Type B pancreatic cell (in vitro differentiated cells): ENCODE measurements at regions not wholly inside any gene's neighbourhood (a gene's known extent, or its start where the extent isn't known, plus 50 kb on each side); places are given as distances from the start of the nearest gene placed in this dataset.

Source experiments
- DNase-seq: peaks from one replicate; pipeline ENCODE4 v3.0.0; 2021; ENCODE audit warnings: mixed read lengths; ENCODE audit not compliant: unreplicated experiment; ENCODE audit errors: extremely low spot score
- H3K27ac Mint-ChIP-seq: 2 replicates; pipeline ENCODE4 v1.8.0; 2021; ENCODE audit warnings: mild to moderate bottlenecking, mixed read lengths
- H3K27me3 Mint-ChIP-seq: 2 replicates; pipeline ENCODE4 v1.8.0; 2021; ENCODE audit warnings: mixed read lengths
- H3K36me3 Mint-ChIP-seq: 2 replicates; pipeline ENCODE4 v1.8.0; 2021; ENCODE audit warnings: mixed read lengths
- H3K4me1 Mint-ChIP-seq: one replicate; pipeline ENCODE4 v1.8.0; 2021; ENCODE audit warnings: mixed read lengths; ENCODE audit not compliant: unreplicated experiment
- H3K4me3 Mint-ChIP-seq: 2 replicates; pipeline ENCODE4 v1.8.0; 2021; ENCODE audit warnings: mild to moderate bottlenecking, mixed read lengths
- H3K9me3 Mint-ChIP-seq: 2 replicates; pipeline ENCODE4 v1.8.0; 2021; ENCODE audit warnings: mixed read lengths
- CTCF ChIP-seq: fragments of 200-600 bp; sonication (generic); conservative IDR thresholded peaks from 2 replicates; pipeline ENCODE4 v1.5.0; 2021; ENCODE audit warnings: antibody characterized with exemption, mild to moderate bottlenecking

GRCh38 chr4:171042989-171043524, 770.1 kb upstream of the GALNTL6 start:
- Mint-ChIP-seq H3K4me3 (no peak overlapping the region), H3K9me3 (no peaks in the 10 kb centered on the region), H3K4me1 (no peaks in the 10 kb centered on the region), H3K36me3 (no peaks in the 10 kb centered on the region), H3K27me3 (no peaks in the 10 kb centered on the region), H3K27ac (no peak overlapping the region)
- no peak for TF ChIP-seq CTCF
- peak; percentile 69 for DNase-seq

DNA sequence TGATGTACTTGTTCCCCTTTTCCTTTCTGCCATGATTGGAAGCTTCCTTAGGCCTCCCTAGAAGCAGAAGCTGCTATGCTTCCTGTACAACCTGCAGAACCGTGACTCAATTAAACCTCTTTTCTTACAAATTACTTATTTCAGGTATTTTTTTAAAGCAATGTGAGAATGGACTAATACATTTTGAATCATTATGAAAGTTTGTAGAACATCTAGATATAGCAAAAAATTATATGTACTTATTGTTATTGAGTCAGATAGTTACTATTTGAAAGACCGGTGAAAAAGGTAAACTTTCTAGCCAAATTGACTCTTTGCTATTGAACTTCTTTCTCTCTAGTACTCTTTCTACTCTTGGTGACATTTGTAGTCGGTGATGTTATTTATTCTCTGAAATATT, 777.3 kb upstream of the GALNTL6 start:
- TF ChIP-seq CTCF: no peak
- DNase-seq: no peak
- Mint-ChIP-seq H3K4me1 (no peaks in the 10 kb centered on the region), H3K27ac (no peak overlapping the region), H3K4me3 (no peak overlapping the region), H3K9me3 (no peaks in the 10 kb centered on the region), H3K36me3 (no peaks in the 10 kb centered on the region), H3K27me3 (no peaks in the 10 kb centered on the region)

DNA sequence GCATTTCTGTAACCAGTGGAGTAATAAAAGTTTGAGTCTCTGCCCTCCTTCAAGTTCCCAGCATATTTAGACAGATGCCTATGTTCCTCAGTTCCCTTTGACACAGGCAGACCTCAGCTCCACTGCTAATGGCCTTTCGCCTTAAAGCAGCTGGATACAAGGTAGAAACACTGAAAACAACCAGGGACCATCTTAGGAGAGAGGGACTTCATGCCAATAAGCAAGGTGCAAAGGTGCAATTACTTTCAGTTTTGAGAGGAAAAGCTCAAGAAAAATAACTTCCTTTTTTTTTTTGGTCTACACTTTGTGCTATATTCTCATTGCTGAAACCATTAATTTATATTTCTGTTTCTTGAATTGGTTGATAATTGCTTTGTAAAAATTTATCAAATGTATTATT, 781.9 kb upstream of the GALNTL6 start:
- Mint-ChIP-seq H3K27me3 (no peaks in the 10 kb centered on the region), H3K9me3 (no peaks in the 10 kb centered on the region), H3K4me1 (no peaks in the 10 kb centered on the region), H3K4me3 (no peak overlapping the region), H3K27ac (no peak overlapping the region), H3K36me3 (no peaks in the 10 kb centered on the region)
- no peak for TF ChIP-seq CTCF
- DNase-seq: no peak

GRCh38 chr4:171025776-171026175, 787.4 kb upstream of the GALNTL6 start:
- Mint-ChIP-seq H3K4me3 (no peak overlapping the region), H3K36me3 (no peaks in the 10 kb centered on the region), H3K9me3 (no peaks in the 10 kb centered on the region), H3K4me1 (no peaks in the 10 kb centered on the region), H3K27me3 (no peaks in the 10 kb centered on the region), H3K27ac (no peak overlapping the region)
- no peak for DNase-seq
- no peak for TF ChIP-seq CTCF

DNA sequence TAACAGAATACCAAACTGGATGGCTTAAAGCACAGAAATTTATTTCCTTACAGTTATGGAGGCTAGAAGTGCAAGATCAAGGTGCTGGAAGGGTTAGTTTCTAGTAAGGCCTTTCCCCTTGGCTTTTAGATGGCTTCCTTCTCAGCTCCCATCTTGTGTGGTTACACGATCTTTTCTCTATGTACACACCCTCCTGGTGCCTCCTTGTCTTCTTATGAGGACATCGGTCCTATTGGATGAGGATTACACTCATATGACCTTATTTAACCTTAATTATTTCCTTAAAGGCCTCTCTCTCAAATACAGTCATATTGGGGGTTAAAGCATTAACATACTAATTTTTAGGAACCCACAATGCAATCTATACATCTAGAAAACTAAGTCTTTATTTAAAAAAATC, 787.9 kb upstream of the GALNTL6 start:
- Mint-ChIP-seq H3K27me3 (no peaks in the 10 kb centered on the region), H3K36me3 (no peaks in the 10 kb centered on the region), H3K4me3 (no peak overlapping the region)

More for the DNA sequence above, 787.9 kb upstream of the GALNTL6 start:
- Mint-ChIP-seq H3K4me1 (no peaks in the 10 kb centered on the region), H3K9me3 (no peaks in the 10 kb centered on the region), H3K27ac (no peak overlapping the region)
- no peak for DNase-seq
- no peak for TF ChIP-seq CTCF
